Pancreas (tissue), 10 donors: ENCODE measurements at regions not wholly inside any gene's neighbourhood (a gene's known extent, or its start where the extent isn't known, plus 50 kb on each side); places are given as distances from the start of the nearest gene placed in this dataset.
"Not testable (repeated sequence)": the region's sequence is repeated elsewhere in the genome, so short reads cannot be mapped to it uniquely, and the experiment has no call there.

Source experiments
- ATAC-seq, 4 donors: fragments of 200-7000 bp; cut with Tn5 transposase; one replicate each; pipeline versions ENCODE4 v1.8.0 to v1.9.1; 2020; ENCODE audit warnings: mild to moderate bottlenecking in 4 of 4, moderate library complexity in 4 of 4
- DNase-seq, 6 donors: peaks; one replicate each; pipeline ENCODE4 v3.0.0-alpha.2; 2020
- FAIRE-seq: peaks from 2 replicates; lab custom pipeline; 2012; peaks lifted over from hg19 to GRCh38; lab: Jason Lieb, UNC
- H3K27ac ChIP-seq, 4 donors: fragments of 200-600 bp; sonication (generic); 1 replicate in 3 of 4; 2 replicates in 1 of 4; pipeline versions ENCODE4 v1.5.0 to v1.8.0; 2020
- H3K27me3 ChIP-seq, 4 donors: fragments of 200-600 bp; one replicate each; pipeline ENCODE4 v1.8.0; 2021
- H3K36me3 ChIP-seq, 3 donors: fragments of 200-600 bp; sonication (generic) in 1 of 3; one replicate each; pipeline versions ENCODE4 v1.5.0 to v1.8.0; 2020 to 2021
- H3K4me1 ChIP-seq, 3 donors: fragments of 200-600 bp; one replicate each; pipeline ENCODE4 v1.8.0; 2021
- H3K4me3 ChIP-seq, 4 donors: fragments of 200-600 bp; sonication (generic) in 2 of 4; one replicate each; pipeline versions ENCODE4 v1.5.0 to v1.8.0; 2020 to 2021
- H3K9me3 ChIP-seq, 4 donors: fragments of 200-600 bp; one replicate each; pipeline ENCODE4 v1.8.0; 2021
- CTCF ChIP-seq, 4 donors: fragments of 200-600 bp; sonication (generic) in 3 of 4; IDR thresholded peaks; one replicate each; pipeline versions ENCODE4 v1.5.0 to v1.8.0; 2021; ENCODE audit warnings: antibody characterized with exemption in 4 of 4
- WGBS, 2 donors: extraction: QIAGEN DNeasy Blood & Tissue Kit; methylation state at CpG; one replicate each; pipeline ENCODE4 v1.1.7; 2013; 5-methylcytosine and 5-hydroxymethylcytosine counted together
- intact Hi-C, 3 donors: fragments of 100-400 bp; cut with DNase I; formaldehyde crosslinking; loops; one replicate each; pipeline versions ENCODE4 v1.11.1 to v1.14.2; 2022
- donor health status: healthy with polysubstance abuse.
- donor health status: DM: no; HTN: no; CAD: no; lungs with moderate emphysema.
- donor health status: DM: no; HTN: no; CAD: no.
- donor health status: control.
- donor health status: control.
- donor health status: Bipolar disorder and iron deficiency.
- donor health status: DM: yes; HTN: yes; CAD: no.
- donor health status: DM: no; HTN: no; CAD: no.
- donor health status: DM: no; HTN: no; CAD: no.
- donor health status: DM: yes; HTN: yes; CAD: no.

GRCh38 chr6:115539531-115539930, 521.2 kb downstream of the FRK start:
- no peaks in the 10 kb centered on the region for H3K36me3 ChIP-seq
- H3K4me1 ChIP-seq = no peaks in the 10 kb centered on the region
- whole genome bisulfite sequencing, 2 donors = 85 to 93% methylated on average over 6 of the region's 6 CpGs
- DNase-seq (no peak), FAIRE-seq (no peak), ATAC-seq (no peak)
- no peak overlapping the region for H3K27ac ChIP-seq
- intact Hi-C loops = no loop called here
- H3K4me3 ChIP-seq = no peak overlapping the region
- TF ChIP-seq CTCF (IDR thresholded peaks at IDR 0.05) = no peak
- no peaks in the 10 kb centered on the region for H3K9me3 ChIP-seq
- peaks cover 0 to 4% (median 0%) of the 10 kb centered on the region in 4 donors for H3K27me3 ChIP-seq

GRCh38 chr6:115524821-115525220, 535.9 kb downstream of the FRK start:
- Histone ChIP-seq H3K9me3 (no peaks in the 10 kb centered on the region), H3K4me1 (no peaks in the 10 kb centered on the region), H3K27me3 (no peaks in the 10 kb centered on the region), H3K27ac (no peak overlapping the region), H3K36me3 (no peaks in the 10 kb centered on the region), H3K4me3 (no peak overlapping the region)
- ATAC-seq = no peak
- no peak for FAIRE-seq
- no peak for DNase-seq
- 54 to 59% methylated on average over 2 of the region's 2 CpGs for WGBS, 2 donors
- intact Hi-C loops = no loop called here
- no peak for TF ChIP-seq CTCF (IDR thresholded peaks at IDR 0.05)

GRCh38 chr6:115521747-115522146, 538.9 kb downstream of the FRK start:
- H3K36me3 ChIP-seq, FAIRE-seq, H3K4me3 ChIP-seq, H3K4me1 ChIP-seq, H3K27ac ChIP-seq, H3K27me3 ChIP-seq, ATAC-seq, intact Hi-C loops, DNase-seq, H3K9me3 ChIP-seq: not testable (repeated sequence)
- 66 to 69% methylated on average over 3 of the region's 3 CpGs for WGBS, 2 donors

- intact Hi-C loops = no loop called here
- no peak for DNase-seq
- FAIRE-seq = no peak
- TF ChIP-seq CTCF (IDR thresholded peaks at IDR 0.05) = no peak
- Histone ChIP-seq H3K27me3 (no peaks in the 10 kb centered on the region), H3K36me3 (no peaks in the 10 kb centered on the region), H3K4me3 (no peak overlapping the region), H3K4me1 (no peaks in the 10 kb centered on the region), H3K9me3 (no peaks in the 10 kb centered on the region), H3K27ac (no peak overlapping the region)
- WGBS, 2 donors = 65 to 81% methylated on average over 4 of the region's 4 CpGs
- ATAC-seq = no peak
Measured at GRCh38 chr6:115514656-115515055, 546.0 kb downstream of the FRK start.

GRCh38 chr6:115512923-115513322, 547.8 kb downstream of the FRK start:
- no peak for DNase-seq
- H3K4me3 ChIP-seq = no peak overlapping the region
- H3K27ac ChIP-seq = no peak overlapping the region
- H3K9me3 ChIP-seq = no peaks in the 10 kb centered on the region
- FAIRE-seq = no peak
- no peaks in the 10 kb centered on the region for H3K4me1 ChIP-seq
- intact Hi-C loops = no loop called here
- ATAC-seq = no peak
- 43 to 46% methylated on average over 1 of the region's 1 CpG for WGBS, 2 donors
- H3K36me3 ChIP-seq = no peaks in the 10 kb centered on the region
- no peak for TF ChIP-seq CTCF (IDR thresholded peaks at IDR 0.05)
- no peaks in the 10 kb centered on the region for H3K27me3 ChIP-seq

- ATAC-seq (no peak), DNase-seq (no peak), FAIRE-seq (no peak)
- Histone ChIP-seq H3K9me3 (no peaks in the 10 kb centered on the region), H3K27ac (no peak overlapping the region), H3K36me3 (no peaks in the 10 kb centered on the region), H3K4me1 (no peaks in the 10 kb centered on the region), H3K4me3 (no peak overlapping the region), H3K27me3 (no peaks in the 10 kb centered on the region)
- TF ChIP-seq CTCF (IDR thresholded peaks at IDR 0.05) = no peak
- intact Hi-C loops = no loop called here
Measured at GRCh38 chr6:115511771-115512170, 548.9 kb downstream of the FRK start.

- FAIRE-seq, DNase-seq, H3K27me3 ChIP-seq, H3K36me3 ChIP-seq, H3K9me3 ChIP-seq, ATAC-seq, H3K27ac ChIP-seq, H3K4me3 ChIP-seq, intact Hi-C loops, H3K4me1 ChIP-seq: not testable (repeated sequence)
- WGBS, 2 donors = 41 to 45% methylated on average over 2 of the region's 2 CpGs
Measured at GRCh38 chr6:115502432-115502831, 558.3 kb downstream of the FRK start.
